Bronchial epithelial cell (primary cell): ENCODE measurements at regions not wholly inside any gene's neighbourhood (a gene's known extent, or its start where the extent isn't known, plus 50 kb on each side); places are given as distances from the start of the nearest gene placed in this dataset.

Experiments used
- DNase-seq: peaks from one replicate; pipeline ENCODE4 v3.0.0-alpha.2; 2010; ENCODE audit warnings: low read depth
- FAIRE-seq: peaks from 2 replicates; lab custom pipeline; 2011; peaks lifted over from hg19 to GRCh38; lab: Jason Lieb, UNC
- H3K27me3 ChIP-seq: 2 replicates; pipeline ENCODE4 v1.5.1; 2011; ENCODE audit warnings: low read length; ENCODE audit not compliant: control insufficient read depth, insufficient read depth
- H3K36me3 ChIP-seq: 2 replicates; pipeline ENCODE4 v1.5.1; 2011; ENCODE audit warnings: low read length; ENCODE audit not compliant: control insufficient read depth, insufficient read depth
- H3K4me3 ChIP-seq: 2 replicates; pipeline ENCODE4 v1.5.1; 2011; ENCODE audit warnings: mild to moderate bottlenecking, low read depth, low read length, control low read depth
- CTCF ChIP-seq: IDR thresholded peaks from 2 replicates; pipeline ENCODE4 v1.5.1; 2011; ENCODE audit warnings: mild to moderate bottlenecking, moderate library complexity, low read length, control low read depth, inconsistent platforms; ENCODE audit not compliant: insufficient read depth, severe bottlenecking

DNA sequence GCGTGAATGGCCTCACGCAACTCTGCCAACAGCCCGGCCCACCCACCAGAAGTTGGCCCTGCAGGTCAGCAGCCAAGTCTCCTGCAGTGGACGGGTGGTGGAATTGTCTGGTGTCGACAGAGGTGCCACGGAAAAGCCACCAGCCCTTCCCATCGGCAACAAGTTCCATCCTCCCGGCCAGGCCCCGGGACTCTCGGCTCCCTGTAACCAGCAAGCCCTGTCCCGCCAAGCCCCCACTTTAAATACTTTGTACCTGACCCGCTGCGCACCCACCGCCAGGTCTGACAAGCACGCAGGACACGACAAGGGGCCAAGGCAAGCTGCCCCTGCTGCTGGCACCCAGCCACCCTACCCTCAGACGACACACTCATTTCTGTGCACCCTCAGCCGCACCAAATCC, 100.8 kb downstream of the RBFOX3 start:
- no peaks in the 10 kb centered on the region for H3K27me3 ChIP-seq
- no peak for TF ChIP-seq CTCF
- no peak for FAIRE-seq

GRCh38 chr17:79509490-79509889, 101.4 kb downstream of the RBFOX3 start:
- no peak for TF ChIP-seq CTCF
- Histone ChIP-seq H3K4me3 (no peak overlapping the region), H3K36me3 (no peaks in the 10 kb centered on the region), H3K27me3 (no peaks in the 10 kb centered on the region)
- no peak for DNase-seq
- FAIRE-seq = no peak

More for the DNA sequence above, 100.8 kb downstream of the RBFOX3 start:
- Histone ChIP-seq H3K36me3 (no peaks in the 10 kb centered on the region), H3K4me3 (no peak overlapping the region)
- no peak for DNase-seq

DNA sequence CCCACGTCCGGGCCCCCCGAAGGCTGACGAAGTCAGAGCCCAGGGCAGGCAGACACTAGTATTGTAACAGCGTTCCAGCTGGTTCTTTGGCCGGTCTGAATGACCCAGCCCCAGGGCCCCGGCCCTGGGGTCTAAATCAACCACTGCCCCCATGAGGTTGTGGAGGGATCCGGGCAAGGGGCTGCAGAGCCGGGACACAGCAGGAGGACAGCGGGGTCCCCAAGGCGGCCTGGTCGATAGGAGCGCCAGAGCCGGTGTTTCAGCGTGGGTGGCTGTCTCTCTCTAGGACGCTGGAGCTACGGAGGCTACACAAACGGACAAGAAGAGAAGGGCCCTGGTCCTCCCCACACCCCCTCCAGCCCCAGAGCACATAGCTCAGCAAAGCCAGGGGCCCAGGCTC, 101.8 kb downstream of the RBFOX3 start:
- Histone ChIP-seq H3K36me3 (no peaks in the 10 kb centered on the region), H3K27me3 (no peaks in the 10 kb centered on the region), H3K4me3 (no peak overlapping the region)
- FAIRE-seq (no peak), DNase-seq (no peak)
- no peak for TF ChIP-seq CTCF

DNA sequence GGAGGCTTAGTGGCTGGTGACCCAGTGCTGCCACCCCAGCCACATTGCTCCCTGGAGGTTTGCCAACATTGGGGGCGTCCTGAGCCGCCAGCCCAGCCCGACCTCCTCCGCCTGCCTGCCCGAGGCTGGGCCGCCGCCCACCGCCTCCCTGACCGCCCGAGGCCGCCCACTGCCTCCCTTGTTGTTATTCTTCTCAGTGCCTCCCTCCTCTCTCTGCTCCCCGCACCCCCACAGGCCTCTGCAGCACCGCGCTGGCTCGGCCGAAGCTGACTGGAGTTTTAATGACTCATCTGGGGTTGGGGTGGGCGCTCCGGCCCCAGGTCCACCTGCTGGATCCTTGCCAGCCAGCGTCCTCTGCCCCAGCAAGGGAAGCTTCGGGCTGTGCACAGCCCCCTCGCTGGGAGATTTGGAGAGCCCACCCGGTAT, 102.5 kb downstream of the RBFOX3 start:
- no peak for TF ChIP-seq CTCF
- no peaks in the 10 kb centered on the region for H3K27me3 ChIP-seq
- no peak for DNase-seq

DNA sequence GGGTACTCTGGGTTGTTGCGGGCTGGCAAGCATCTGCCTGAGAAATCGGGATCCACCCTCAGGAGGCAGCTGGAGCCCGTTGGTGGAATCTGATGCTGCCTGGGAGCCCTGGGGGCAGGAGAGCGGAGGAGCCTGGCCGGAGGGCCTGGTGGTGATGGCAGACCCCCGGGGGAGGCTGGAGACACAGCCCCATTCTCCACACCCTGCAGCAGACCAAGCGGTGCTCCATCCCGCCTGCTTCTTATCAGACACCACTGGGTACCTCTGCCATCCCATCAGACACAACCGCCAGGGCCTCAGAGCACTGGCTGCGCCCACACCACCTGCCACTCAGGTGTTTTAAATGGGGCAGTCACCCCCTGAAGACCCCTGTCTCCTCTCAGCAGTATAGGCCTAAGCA, 103.9 kb downstream of the RBFOX3 start:
- DNase-seq (no peak), FAIRE-seq (no peak)
- Histone ChIP-seq H3K36me3 (no peaks in the 10 kb centered on the region), H3K4me3 (no peak overlapping the region), H3K27me3 (no peaks in the 10 kb centered on the region)
- TF ChIP-seq CTCF = no peak

More for the DNA sequence above, 102.5 kb downstream of the RBFOX3 start:
- H3K4me3 ChIP-seq = no peak overlapping the region
- no peaks in the 10 kb centered on the region for H3K36me3 ChIP-seq
- FAIRE-seq = no peak

GRCh38 chr17:79506150-79506870, 104.5 kb downstream of the RBFOX3 start:
- Histone ChIP-seq H3K36me3 (no peaks in the 10 kb centered on the region), H3K4me3 (no peak overlapping the region), H3K27me3 (no peaks in the 10 kb centered on the region)
- no peak for TF ChIP-seq CTCF
- FAIRE-seq (no peak), DNase-seq (no peak)
